Sigmoid colon (tissue), 4 donors: ENCODE measurements at regions not wholly inside any gene's neighbourhood (a gene's known extent, or its start where the extent isn't known, plus 50 kb on each side); places are given as distances from the start of the nearest gene placed in this dataset.
"Not testable (repeated sequence)": the region's sequence is repeated elsewhere in the genome, so short reads cannot be mapped to it uniquely, and the experiment has no call there.

Experiments used
- CTCF ChIP-seq, 4 experiments: fragments of 450-650 bp in 3 of 4; fragments of 200-600 bp in 1 of 4; IDR thresholded peaks; one replicate each; pipeline ENCODE4 v1.5.1; 2016 to 2019; ENCODE audit warnings: antibody characterized with exemption in 4 of 4, mild to moderate bottlenecking in 3 of 4, moderate library complexity in 2 of 4
- POLR2A ChIP-seq, 2 donors: fragments of 450-650 bp; IDR thresholded peaks; one replicate each; pipeline ENCODE4 v1.6.1; 2016; ENCODE audit warnings: antibody characterized with exemption in 2 of 2, mild to moderate bottlenecking in 2 of 2, moderate library complexity in 2 of 2
- POLR2AphosphoS5 ChIP-seq, 4 donors: sonication (generic); formaldehyde crosslinking; IDR thresholded peaks; one replicate each; pipeline ENCODE4 v1.6.1; 2017; ENCODE audit warnings: antibody characterized with exemption in 4 of 4

DNA sequence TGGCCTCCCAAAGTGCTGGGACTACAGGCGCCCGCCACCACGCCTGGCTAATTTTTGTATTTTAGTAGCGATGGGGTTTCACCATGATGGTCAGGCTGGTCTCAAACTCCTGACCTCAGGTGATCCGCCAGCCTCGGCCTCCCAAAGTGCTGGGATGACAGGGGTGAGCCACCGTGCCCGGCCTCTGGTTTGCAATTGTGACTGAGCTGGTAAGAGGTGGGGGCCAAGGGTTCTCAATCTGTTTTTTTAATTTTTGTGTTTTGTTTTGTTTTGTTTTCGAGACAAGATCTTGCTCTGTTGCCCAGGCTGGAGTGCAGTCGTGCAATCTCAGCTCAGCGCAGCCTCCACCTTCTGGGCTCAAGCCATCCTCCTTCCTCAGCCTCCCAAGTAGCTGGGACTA is 196.2 kb downstream of the CRLF2 start:
- not testable (repeated sequence) for TF ChIP-seq POLR2A, CTCF, POLR2AphosphoS5 (IDR thresholded peaks at IDR 0.05)
